ENCODE measurements at regions not wholly inside any gene's neighbourhood (a gene's known extent, or its start where the extent isn't known, plus 50 kb on each side); places are given as distances from the start of the nearest gene placed in this dataset.
"Not testable (repeated sequence)": the region's sequence is repeated elsewhere in the genome, so short reads cannot be mapped to it uniquely, and the experiment has no call there.

GRCh38 chr12:54716261-54716660, 68.1 kb upstream of the DCD start:
- no peak for TF ChIP-seq CTCF (conservative IDR thresholded peaks at IDR 0.05; ENCODE audit: low read depth, low read length)
- no peak for DNase-seq (ENCODE audit: low read depth)
- H3K4me3 ChIP-seq (ENCODE audit: low read length), result no peak overlapping the region

GRCh38 chr12:54713876-54714275, 65.7 kb upstream of the DCD start:
- not testable (repeated sequence) for DNase-seq (ENCODE audit: low read depth); H3K4me3 ChIP-seq (ENCODE audit: low read length)

- no peak for TF ChIP-seq CTCF (conservative IDR thresholded peaks at IDR 0.05; ENCODE audit: low read depth, low read length)
- no peak for DNase-seq (ENCODE audit: low read depth)
- H3K4me3 ChIP-seq (ENCODE audit: low read length), result no peak overlapping the region
These were observed 63.5 kb upstream of the DCD start for GRCh38 chr12:54711669-54712068.

- no peak overlapping the region for H3K4me3 ChIP-seq (ENCODE audit: low read length)
- DNase-seq (ENCODE audit: low read depth), result no peak
- no peak for TF ChIP-seq CTCF (conservative IDR thresholded peaks at IDR 0.05; ENCODE audit: low read depth, low read length)
These were observed 60.7 kb upstream of the DCD start for GRCh38 chr12:54708826-54709225.

- no peak for TF ChIP-seq CTCF (conservative IDR thresholded peaks at IDR 0.05; ENCODE audit: low read depth, low read length)
- no peak overlapping the region for H3K4me3 ChIP-seq (ENCODE audit: low read length)
- no peak for DNase-seq (ENCODE audit: low read depth)
These were observed 56.0 kb upstream of the DCD start for GRCh38 chr12:54704202-54704601.

GRCh38 chr12:54701940-54702592, 53.9 kb upstream of the DCD start:
- DNase-seq (ENCODE audit: low read depth), result no peak
- TF ChIP-seq CTCF (conservative IDR thresholded peaks at IDR 0.05; ENCODE audit: low read depth, low read length), result peak; percentile 61
- H3K4me3 ChIP-seq (ENCODE audit: low read length), result no peak overlapping the region

- no peak for DNase-seq (ENCODE audit: low read depth)
- no peak for TF ChIP-seq CTCF (conservative IDR thresholded peaks at IDR 0.05; ENCODE audit: low read depth, low read length)
- no peak overlapping the region for H3K4me3 ChIP-seq (ENCODE audit: low read length)
These were observed 52.7 kb upstream of the DCD start for GRCh38 chr12:54700849-54701248.

All from retinal pigment epithelial cell (primary cell).